Upper lobe of right lung (tissue), 1 donor: ENCODE measurements at regions not wholly inside any gene's neighbourhood (a gene's known extent, or its start where the extent isn't known, plus 50 kb on each side); places are given as distances from the start of the nearest gene placed in this dataset.

Experiments used
- ATAC-seq: fragments of 200-7000 bp; cut with Tn5 transposase; one replicate; pipeline ENCODE4 v1.9.1; 2020; ENCODE audit warnings: mild to moderate bottlenecking, moderate library complexity
- DNase-seq: peaks from one replicate; pipeline ENCODE4 v3.0.0-alpha.2; 2020
- H3K27ac ChIP-seq: fragments of 200-600 bp; one replicate; pipeline ENCODE4 v1.8.0; 2022
- H3K27me3 ChIP-seq: fragments of 200-600 bp; one replicate; pipeline ENCODE4 v1.8.0; 2022; ENCODE audit warnings: mild to moderate bottlenecking
- H3K36me3 ChIP-seq: fragments of 200-600 bp; one replicate; pipeline ENCODE4 v1.8.0; 2022
- H3K4me1 ChIP-seq: fragments of 200-600 bp; one replicate; pipeline ENCODE4 v1.8.0; 2022
- H3K4me3 ChIP-seq: fragments of 200-600 bp; one replicate; pipeline ENCODE4 v1.8.0; 2022; ENCODE audit warnings: mild to moderate bottlenecking
- H3K9me3 ChIP-seq: fragments of 200-600 bp; one replicate; pipeline ENCODE4 v1.8.0; 2022
- CTCF ChIP-seq: fragments of 200-600 bp; IDR thresholded peaks from one replicate; pipeline ENCODE4 v1.8.0; 2022; ENCODE audit warnings: antibody characterized with exemption
- intact Hi-C: fragments of 100-400 bp; cut with DNase I; formaldehyde crosslinking; loops from one replicate; pipeline ENCODE4 v1.11.0; 2022
- donor health status: DM: no; HTN: yes; CAD: no; lungs with severe emphysema.

- Histone ChIP-seq H3K9me3 (no peaks in the 10 kb centered on the region), H3K4me1 (no peaks in the 10 kb centered on the region), H3K36me3 (no peaks in the 10 kb centered on the region), H3K27me3 (peaks cover 18% of the 10 kb centered on the region), H3K4me3 (no peak overlapping the region), H3K27ac (no peak overlapping the region)
- DNase-seq, result no peak
- TF ChIP-seq CTCF, result no peak
- intact Hi-C loops, result no loop called here
- no peak for ATAC-seq
Observed at GRCh38 chr15:73001840-73002239, 50.4 kb upstream of the NEO1 start.

- no peak for TF ChIP-seq CTCF
- no peak overlapping the region for H3K27ac ChIP-seq
- DNase-seq, result no peak
Observed at GRCh38 chr15:73000293-73000692, 52.0 kb upstream of the NEO1 start.

GRCh38 chr15:72999586-72999985, 52.7 kb upstream of the NEO1 start:
- no peaks in the 10 kb centered on the region for H3K9me3 ChIP-seq
- no peaks in the 10 kb centered on the region for H3K4me1 ChIP-seq
- intact Hi-C loops, result loop anchor here (10.0 kb wide), 1 partner anchor 805 kb away; no protein-coding TSS in a partner anchor
- H3K27ac ChIP-seq, result no peak overlapping the region
- H3K4me3 ChIP-seq, result no peak overlapping the region
- ATAC-seq, result no peak
- no peaks in the 10 kb centered on the region for H3K36me3 ChIP-seq
- TF ChIP-seq CTCF, result no peak
- H3K27me3 ChIP-seq, result peaks cover 13% of the 10 kb centered on the region
- no peak for DNase-seq

More at GRCh38 chr15:73000293-73000692, 52.0 kb upstream of the NEO1 start:
- Histone ChIP-seq H3K27me3 (peaks cover 18% of the 10 kb centered on the region), H3K9me3 (no peaks in the 10 kb centered on the region), H3K4me1 (no peaks in the 10 kb centered on the region), H3K36me3 (no peaks in the 10 kb centered on the region), H3K4me3 (no peak overlapping the region)
- no peak for ATAC-seq
- intact Hi-C loops, result no loop called here

- H3K27ac ChIP-seq, result no peak overlapping the region
- TF ChIP-seq CTCF, result no peak
Observed at GRCh38 chr15:72998681-72999466, 53.4 kb upstream of the NEO1 start.

GRCh38 chr15:72998226-72998625, 54.0 kb upstream of the NEO1 start:
- TF ChIP-seq CTCF, result no peak
- ATAC-seq (no peak), DNase-seq (no peak)
- Histone ChIP-seq H3K9me3 (no peaks in the 10 kb centered on the region), H3K4me3 (no peak overlapping the region), H3K36me3 (no peaks in the 10 kb centered on the region), H3K27me3 (peaks cover 11% of the 10 kb centered on the region), H3K4me1 (peaks cover 3% of the 10 kb centered on the region), H3K27ac (no peak overlapping the region)
- intact Hi-C loops, result loop anchor here (10.0 kb wide), 1 partner anchor 807 kb away; no protein-coding TSS in a partner anchor

More at GRCh38 chr15:72998681-72999466, 53.4 kb upstream of the NEO1 start:
- no peak overlapping the region for H3K4me3 ChIP-seq
- intact Hi-C loops, result loop anchor here (10.0 kb wide), 1 partner anchor 806 kb away; no protein-coding TSS in a partner anchor
- DNase-seq (no peak), ATAC-seq (no peak)
- H3K4me1 ChIP-seq, result peaks cover 3% of the 10 kb centered on the region
- no peaks in the 10 kb centered on the region for H3K9me3 ChIP-seq
- H3K27me3 ChIP-seq, result peaks cover 11% of the 10 kb centered on the region
- H3K36me3 ChIP-seq, result no peaks in the 10 kb centered on the region
